GM12801 (cell line): ENCODE measurements at regions not wholly inside any gene's neighbourhood (a gene's known extent, or its start where the extent isn't known, plus 50 kb on each side); places are given as distances from the start of the nearest gene placed in this dataset.

Experiments
- TF ChIP-seq, protein P1 (sequence below): IDR thresholded peaks from one replicate; pipeline ENCODE4 v1.5.1; 2011; ENCODE audit warnings: control low read depth; ENCODE audit not compliant: insufficient read length; ENCODE audit errors: extremely low read depth

DNA sequence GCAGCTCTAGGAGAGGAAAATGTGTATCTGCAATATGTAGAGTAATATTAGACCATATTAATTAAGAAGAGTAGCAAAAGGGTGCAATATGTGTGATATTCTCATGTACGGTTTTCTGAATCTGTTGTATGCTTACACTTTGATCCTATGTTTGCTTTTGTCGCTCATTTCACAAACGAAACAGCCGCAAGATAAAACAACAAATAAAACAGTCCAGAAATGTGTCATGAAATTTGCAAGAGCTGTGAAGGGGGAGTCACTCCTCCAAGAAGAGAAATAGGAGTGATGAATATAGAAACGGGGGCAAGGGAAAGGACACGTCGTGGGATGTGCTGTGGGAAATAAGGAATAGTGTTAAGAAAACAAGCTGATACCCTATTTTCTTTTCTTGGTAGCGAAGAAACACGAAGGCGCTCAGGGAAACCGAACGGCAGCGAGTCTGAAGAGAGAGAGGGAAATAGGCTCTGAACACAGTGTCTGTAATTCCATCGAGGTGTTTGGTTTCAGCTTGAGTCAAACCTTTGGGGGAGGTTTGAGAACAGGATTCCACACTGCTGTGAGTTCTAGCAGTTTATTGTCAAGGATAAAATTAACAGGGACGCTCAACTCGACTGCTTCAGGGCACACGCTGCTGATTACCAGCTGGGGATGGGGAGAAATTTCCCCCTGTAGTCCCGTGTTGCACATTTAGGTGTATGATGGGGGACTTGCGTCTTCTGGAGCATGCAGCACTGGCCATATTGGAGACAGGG is 595.6 kb upstream of the TENM3 start:
- TF ChIP-seq, protein P1, sequence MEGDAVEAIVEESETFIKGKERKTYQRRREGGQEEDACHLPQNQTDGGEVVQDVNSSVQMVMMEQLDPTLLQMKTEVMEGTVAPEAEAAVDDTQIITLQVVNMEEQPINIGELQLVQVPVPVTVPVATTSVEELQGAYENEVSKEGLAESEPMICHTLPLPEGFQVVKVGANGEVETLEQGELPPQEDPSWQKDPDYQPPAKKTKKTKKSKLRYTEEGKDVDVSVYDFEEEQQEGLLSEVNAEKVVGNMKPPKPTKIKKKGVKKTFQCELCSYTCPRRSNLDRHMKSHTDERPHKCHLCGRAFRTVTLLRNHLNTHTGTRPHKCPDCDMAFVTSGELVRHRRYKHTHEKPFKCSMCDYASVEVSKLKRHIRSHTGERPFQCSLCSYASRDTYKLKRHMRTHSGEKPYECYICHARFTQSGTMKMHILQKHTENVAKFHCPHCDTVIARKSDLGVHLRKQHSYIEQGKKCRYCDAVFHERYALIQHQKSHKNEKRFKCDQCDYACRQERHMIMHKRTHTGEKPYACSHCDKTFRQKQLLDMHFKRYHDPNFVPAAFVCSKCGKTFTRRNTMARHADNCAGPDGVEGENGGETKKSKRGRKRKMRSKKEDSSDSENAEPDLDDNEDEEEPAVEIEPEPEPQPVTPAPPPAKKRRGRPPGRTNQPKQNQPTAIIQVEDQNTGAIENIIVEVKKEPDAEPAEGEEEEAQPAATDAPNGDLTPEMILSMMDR, result no peak

- TF ChIP-seq, protein P1, result no peak
These were observed 593.0 kb upstream of the TENM3 start for GRCh38 chr4:181650033-181650825.

DNA sequence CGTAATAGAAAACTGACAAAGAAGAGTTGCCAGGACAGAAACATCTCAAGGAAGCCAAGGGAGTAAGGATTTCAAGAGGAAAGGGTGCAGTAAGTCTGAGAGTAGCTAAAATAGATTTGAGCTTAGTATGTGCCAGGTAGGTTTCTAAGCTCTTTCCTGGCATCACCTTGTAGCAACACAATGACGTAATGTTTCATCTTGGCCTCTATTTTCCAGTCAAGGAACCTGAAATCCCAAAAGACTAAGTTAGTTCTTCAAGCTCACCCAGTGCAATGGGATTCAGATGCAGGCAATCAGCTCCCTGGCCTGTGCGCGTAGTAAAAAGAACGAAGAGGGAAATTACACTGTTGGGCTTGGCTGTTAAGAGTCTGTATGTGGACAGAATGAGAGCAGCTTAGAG is 586.5 kb upstream of the TENM3 start:
- TF ChIP-seq, protein P1, result no peak

DNA sequence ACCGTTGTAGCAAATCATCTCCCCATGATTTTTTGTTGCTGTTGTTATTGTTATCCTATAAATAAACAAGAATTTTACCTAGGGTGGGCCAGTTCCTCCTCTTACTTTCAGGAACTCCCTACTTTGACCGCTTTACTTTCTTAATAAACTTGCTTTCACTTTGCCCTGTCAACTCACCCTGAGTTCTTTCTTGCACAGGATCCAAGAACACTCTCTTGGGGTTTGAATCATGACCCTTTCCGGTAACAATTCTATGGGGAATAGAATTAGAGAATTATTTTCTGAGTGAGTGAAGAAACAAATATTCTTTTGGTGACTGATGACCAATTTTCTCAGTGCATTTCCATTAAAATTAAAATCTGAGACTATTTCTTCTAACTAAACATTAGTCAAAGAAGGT is 584.0 kb upstream of the TENM3 start:
- TF ChIP-seq, protein P1, result no peak

GRCh38 chr4:181659876-181660275 is 583.3 kb upstream of the TENM3 start:
- TF ChIP-seq, protein P1, result no peak

GRCh38 chr4:181661090-181661489 is 582.1 kb upstream of the TENM3 start:
- TF ChIP-seq, protein P1, result no peak

GRCh38 chr4:181661923-181662322 is 581.3 kb upstream of the TENM3 start:
- TF ChIP-seq, protein P1, result no peak
